Endothelial cell of umbilical vein (primary cell): ENCODE measurements at regions not wholly inside any gene's neighbourhood (a gene's known extent, or its start where the extent isn't known, plus 50 kb on each side); places are given as distances from the start of the nearest gene placed in this dataset.

Experiments
- BruUV-seq: library from RNA; stranded (reverse); fragments of 400-500 nt; replicated peaks from 2 replicates; lab custom pipeline; 2021; lab: Mats Ljungman, UMichigan
- CTCF ChIA-PET: fragments of 300-600, 350-600 bp; sonication (Branson Sonifier 250); formaldehyde crosslinking; loops from one replicate; lab custom pipeline; 2021; ENCODE audit warnings: antibody characterized with exemption, inconsistent platforms; lab: Charles Lee
- POLR2A ChIA-PET: fragments of 300-600, 350-600 bp; sonication (Branson Sonifier 250); formaldehyde crosslinking; loops from one replicate; lab custom pipeline; 2021; ENCODE audit warnings: antibody characterized with exemption, inconsistent platforms; lab: Charles Lee
- DNase-seq: peaks from one replicate; pipeline ENCODE4 v3.0.0-alpha.2; 2011; ENCODE audit warnings: low read depth, low spot score
- FAIRE-seq: peaks from 2 replicates; lab custom pipeline; 2011; peaks lifted over from hg19 to GRCh38; lab: Jason Lieb, UNC
- H2AFZ ChIP-seq: 2 replicates; pipeline ENCODE4 v1.6.0; 2012; ENCODE audit warnings: low read depth, low read length, control low read depth, inconsistent platforms
- H3K27ac ChIP-seq: 2 replicates; pipeline ENCODE4 v1.5.1; 2011; ENCODE audit warnings: low read depth, mild to moderate bottlenecking, control low read depth, low read length, moderate library complexity; ENCODE audit not compliant: insufficient read depth
- H3K27me3 ChIP-seq, 2 experiments: 2 replicates each; pipeline versions ENCODE4 v1.6.0 to v1.6.1; 2011; ENCODE audit warnings: low read length in 2 of 2, mixed read lengths in 1 of 2; ENCODE audit not compliant: control insufficient read depth in 2 of 2, insufficient read depth in 2 of 2
- H3K36me3 ChIP-seq, 2 experiments: 2 replicates in 1 of 2; 3 replicates in 1 of 2; pipeline ENCODE4 v1.5.1; 2011; ENCODE audit warnings: low read length in 2 of 2, mild to moderate bottlenecking in 1 of 2, moderate library complexity in 1 of 2; ENCODE audit not compliant: control insufficient read depth in 2 of 2, insufficient read depth in 2 of 2; ENCODE audit errors: extremely low read depth in 1 of 2
- H3K4me1 ChIP-seq: 3 replicates; pipeline ENCODE4 v1.5.1; 2011; ENCODE audit warnings: mild to moderate bottlenecking, low read length; ENCODE audit not compliant: control insufficient read depth, insufficient read depth; ENCODE audit errors: extremely low read depth
- H3K4me2 ChIP-seq: 2 replicates; pipeline ENCODE4 v1.6.1; 2011; ENCODE audit warnings: low read length, control low read depth, mixed read lengths; ENCODE audit not compliant: insufficient read depth
- H3K4me3 ChIP-seq, 3 experiments: fragments of 200-600 bp in 1 of 3; sonication (generic), shearing (Covaris generic) in 1 of 3; replicated peaks in 1 of 3; 2 replicates each; pipeline ENCODE4 v1.5.1; 2011 to 2016; ENCODE audit warnings: control low read depth in 3 of 3, low read length in 3 of 3, mild to moderate bottlenecking in 2 of 3, inconsistent platforms in 1 of 3, low read depth in 1 of 3, moderate library complexity in 1 of 3; ENCODE audit not compliant: insufficient read depth in 1 of 3
- H3K79me2 ChIP-seq: 2 replicates; pipeline ENCODE4 v1.6.0; 2012; ENCODE audit warnings: low read length, inconsistent platforms; ENCODE audit not compliant: control insufficient read depth, insufficient read depth
- H3K9ac ChIP-seq: replicated peaks from 2 replicates; pipeline ENCODE3; 2011; ENCODE audit warnings: low read length, control low read depth; ENCODE audit not compliant: insufficient read depth; ENCODE audit errors: extremely low read depth
- H3K9me1 ChIP-seq: replicated peaks from 3 replicates; pipeline ENCODE4 v1.6.0; 2011; ENCODE audit warnings: mild to moderate bottlenecking, low read length; ENCODE audit not compliant: control insufficient read depth, insufficient read depth; ENCODE audit errors: extremely low read depth
- H3K9me3 ChIP-seq: replicated peaks from 2 replicates; pipeline ENCODE4 v1.5.1; 2012; ENCODE audit warnings: low read length, inconsistent platforms; ENCODE audit not compliant: control insufficient read depth, insufficient read depth
- H4K20me1 ChIP-seq: replicated peaks from 2 replicates; pipeline ENCODE3; 2011; ENCODE audit warnings: mild to moderate bottlenecking, low read length; ENCODE audit not compliant: control insufficient read depth, insufficient read depth; ENCODE audit errors: extremely low read depth
- EZH2 ChIP-seq: IDR thresholded peaks from 2 replicates; pipeline ENCODE4 v1.6.1; 2012; ENCODE audit warnings: borderline replicate concordance, low read depth, mild to moderate bottlenecking, moderate library complexity, low read length, inconsistent platforms; ENCODE audit not compliant: severe bottlenecking
- FOS ChIP-seq: IDR thresholded peaks from 2 replicates; pipeline ENCODE4 v1.6.1; 2011; ENCODE audit warnings: mild to moderate bottlenecking, low read length, moderate library complexity, borderline replicate concordance; ENCODE audit not compliant: insufficient read depth
- GATA2 ChIP-seq: IDR thresholded peaks from 2 replicates; pipeline ENCODE4 v1.7.0; 2011; ENCODE audit warnings: low read depth, mild to moderate bottlenecking, moderate library complexity, mixed read lengths, low read length; ENCODE audit not compliant: insufficient read length, insufficient read depth
- JUN ChIP-seq: IDR thresholded peaks from 2 replicates; pipeline ENCODE4 v1.6.1; 2011; ENCODE audit warnings: borderline replicate concordance, low read depth; ENCODE audit not compliant: insufficient read length, insufficient read depth
- POLR2AphosphoS5 ChIP-seq: IDR thresholded peaks from 2 replicates; pipeline ENCODE4 v1.6.1; 2012; ENCODE audit warnings: low read depth, mild to moderate bottlenecking, control low read depth, low read length, moderate library complexity; ENCODE audit not compliant: insufficient read depth
- dilution Hi-C: fragments of 300-500 bp; cut with MboI; formaldehyde crosslinking; loops from one replicate; pipeline ENCODE4 v1.15.0; 2019; ENCODE audit warnings: low sequenced_read_pairs; ENCODE audit not compliant: extremely low pct_ligation_motif_present
- intact Hi-C: fragments of 100-400 bp; cut with micrococcal nuclease; formaldehyde crosslinking; loops from one replicate; pipeline ENCODE4 v1.10.0; 2022
- TF ChIP-seq, protein P1 (sequence below): IDR thresholded peaks from 2 replicates; pipeline ENCODE4 v1.6.1; 2011; ENCODE audit not compliant: insufficient read depth, insufficient read length
- TF ChIP-seq, protein P2 (sequence below), 2 donors: IDR thresholded peaks; 1 replicate in 1 of 2; 2 replicates in 1 of 2; pipeline ENCODE4 v1.5.1; 2011; ENCODE audit warnings: low read length in 2 of 2, mild to moderate bottlenecking in 2 of 2, moderate library complexity in 2 of 2, control low read depth in 1 of 2, inconsistent platforms in 1 of 2, low read depth in 1 of 2; ENCODE audit not compliant: insufficient read depth in 1 of 2; ENCODE audit errors: extremely low read depth in 1 of 2

DNA sequence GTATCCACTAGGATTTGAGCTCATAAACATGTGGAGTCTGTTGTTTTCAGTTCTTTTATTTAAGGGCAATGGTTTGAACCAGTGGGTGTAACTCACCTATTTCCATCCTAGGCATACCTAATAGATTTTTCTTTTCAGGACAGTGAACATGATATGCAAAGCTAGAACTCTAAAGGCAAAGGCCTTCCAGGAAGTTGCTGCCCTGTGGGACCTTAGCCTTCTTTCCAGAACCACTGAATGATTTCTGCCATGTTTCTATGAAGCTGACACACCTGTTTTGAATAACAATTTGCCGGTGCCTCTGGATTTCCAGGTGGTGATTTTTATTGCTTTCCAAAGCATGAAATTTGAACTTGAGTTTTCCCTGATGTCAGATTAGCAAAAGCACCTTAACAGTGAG, 372.9 kb upstream of the FAR2 start:
- DNase-seq, result no peak
- intact Hi-C loops (no loop called here), dilution Hi-C loops (no loop called here)
- Histone ChIP-seq H4K20me1 (no peaks in the 10 kb centered on the region), H3K36me3 (no peaks in the 10 kb centered on the region), H3K79me2 (no peaks in the 10 kb centered on the region), H3K9ac (no peak overlapping the region), H2AFZ (no peak overlapping the region), H3K9me1 (no peaks in the 10 kb centered on the region), H3K9me3 (no peaks in the 10 kb centered on the region), H3K27ac (no peak overlapping the region), H3K27me3 (no peaks in the 10 kb centered on the region), H3K4me1 (peaks cover 6% of the 10 kb centered on the region), H3K4me2 (no peak overlapping the region), H3K4me3 (no peak overlapping the region)
- FAIRE-seq, result no peak
- TF ChIP-seq EZH2 (no peak), GATA2 (no peak), FOS (no peak), JUN (no peak), POLR2AphosphoS5 (no peak)
- TF ChIP-seq, protein P1, sequence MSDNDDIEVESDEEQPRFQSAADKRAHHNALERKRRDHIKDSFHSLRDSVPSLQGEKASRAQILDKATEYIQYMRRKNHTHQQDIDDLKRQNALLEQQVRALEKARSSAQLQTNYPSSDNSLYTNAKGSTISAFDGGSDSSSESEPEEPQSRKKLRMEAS, result no peak
- TF ChIP-seq, protein P2, sequence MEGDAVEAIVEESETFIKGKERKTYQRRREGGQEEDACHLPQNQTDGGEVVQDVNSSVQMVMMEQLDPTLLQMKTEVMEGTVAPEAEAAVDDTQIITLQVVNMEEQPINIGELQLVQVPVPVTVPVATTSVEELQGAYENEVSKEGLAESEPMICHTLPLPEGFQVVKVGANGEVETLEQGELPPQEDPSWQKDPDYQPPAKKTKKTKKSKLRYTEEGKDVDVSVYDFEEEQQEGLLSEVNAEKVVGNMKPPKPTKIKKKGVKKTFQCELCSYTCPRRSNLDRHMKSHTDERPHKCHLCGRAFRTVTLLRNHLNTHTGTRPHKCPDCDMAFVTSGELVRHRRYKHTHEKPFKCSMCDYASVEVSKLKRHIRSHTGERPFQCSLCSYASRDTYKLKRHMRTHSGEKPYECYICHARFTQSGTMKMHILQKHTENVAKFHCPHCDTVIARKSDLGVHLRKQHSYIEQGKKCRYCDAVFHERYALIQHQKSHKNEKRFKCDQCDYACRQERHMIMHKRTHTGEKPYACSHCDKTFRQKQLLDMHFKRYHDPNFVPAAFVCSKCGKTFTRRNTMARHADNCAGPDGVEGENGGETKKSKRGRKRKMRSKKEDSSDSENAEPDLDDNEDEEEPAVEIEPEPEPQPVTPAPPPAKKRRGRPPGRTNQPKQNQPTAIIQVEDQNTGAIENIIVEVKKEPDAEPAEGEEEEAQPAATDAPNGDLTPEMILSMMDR (IDR thresholded peaks at IDR 0.05; ENCODE audit: extremely low read depth in 1 of 2, insufficient read depth in 1 of 2, low read depth in 1 of 2, low read length in 2 of 2), result no peak
- CTCF ChIA-PET, result interaction anchor here (1.6 kb wide), 1 partner anchor 11 kb away, joined by 4 read pairs; no protein-coding TSS in a partner anchor
- no TSS peak for BruUV-seq
- POLR2A ChIA-PET, result no interaction called here
